OCI-LY3 (cell line): ENCODE measurements at regions not wholly inside any gene's neighbourhood (a gene's known extent, or its start where the extent isn't known, plus 50 kb on each side); places are given as distances from the start of the nearest gene placed in this dataset.

Experiments
- H2AFZ ChIP-seq: fragments of 200-600, 300-600 bp; shearing (Covaris generic); 2 replicates; pipeline ENCODE4 v1.6.0; 2014; ENCODE audit warnings: antibody characterized with exemption, low read depth, low read length
- H3K27ac ChIP-seq: fragments of 200-600, 300-600 bp; sonication (generic); 2 replicates; pipeline ENCODE4 v1.5.1; 2014; ENCODE audit warnings: mild to moderate bottlenecking, low read length, moderate library complexity, mixed read lengths
- H3K27me3 ChIP-seq: fragments of 200-600, 300-600 bp; sonication (generic); 2 replicates; pipeline ENCODE4 v1.6.1; 2014; ENCODE audit warnings: low read depth, low read length, mixed read lengths
- H3K36me3 ChIP-seq: fragments of 200-600, 300-600 bp; sonication (generic); replicated peaks from 2 replicates; pipeline ENCODE3; 2014; ENCODE audit warnings: low read depth, low read length, mixed read lengths
- H3K4me1 ChIP-seq: fragments of 300-600, 200-600 bp; sonication (generic); 2 replicates; pipeline ENCODE4 v1.6.1; 2014; ENCODE audit warnings: low read length, mixed read lengths
- H3K4me2 ChIP-seq: fragments of 200-600, 300-600 bp; sonication (generic); 2 replicates; pipeline ENCODE4 v1.6.1; 2014; ENCODE audit warnings: low read length, mixed read lengths
- H3K4me3 ChIP-seq: fragments of 300-600, 200-600 bp; sonication (generic); 2 replicates; pipeline ENCODE4 v1.5.1; 2014; ENCODE audit warnings: antibody characterized with exemption, mild to moderate bottlenecking, low read length, moderate library complexity
- H3K79me2 ChIP-seq: fragments of 300-600, 200-600 bp; shearing (Covaris generic); 2 replicates; pipeline ENCODE4 v1.6.1; 2014; ENCODE audit warnings: mild to moderate bottlenecking, low read length, mixed read lengths
- H3K9ac ChIP-seq: fragments of 300-600, 200-600 bp; shearing (Covaris generic); 2 replicates; pipeline ENCODE4 v1.6.0; 2014; ENCODE audit warnings: mild to moderate bottlenecking, low read length, moderate library complexity
- H3K9me3 ChIP-seq: fragments of 200-600, 300-600 bp; shearing (Covaris generic); 2 replicates; pipeline ENCODE4 v1.6.1; 2014; ENCODE audit warnings: low read length, mixed read lengths; ENCODE audit not compliant: insufficient read depth
- H4K20me1 ChIP-seq: fragments of 200-600, 300-600 bp; sonication (generic); 2 replicates; pipeline ENCODE4 v1.6.1; 2016; ENCODE audit warnings: low read length, mixed read lengths; ENCODE audit not compliant: insufficient read depth
- CTCF ChIP-seq: fragments of 200-600, 300-600 bp; sonication (generic); IDR thresholded peaks from 2 replicates; pipeline ENCODE4 v1.5.1; 2014; ENCODE audit warnings: antibody characterized with exemption, low read length, low read depth
- EZH2phosphoT487 ChIP-seq: fragments of 200-600 bp; shearing (Covaris generic); IDR thresholded peaks from 2 replicates; pipeline ENCODE4 v1.6.1; 2018; ENCODE audit warnings: antibody characterized with exemption, mixed run types, low read depth

- H3K9me3 ChIP-seq, result no peaks in the 10 kb centered on the region
- H3K4me2 ChIP-seq, result no peak overlapping the region
- no peak overlapping the region for H3K9ac ChIP-seq
- no peaks in the 10 kb centered on the region for H3K27me3 ChIP-seq
- H2AFZ ChIP-seq, result no peak overlapping the region
- H3K27ac ChIP-seq, result no peak overlapping the region
- H3K79me2 ChIP-seq, result no peaks in the 10 kb centered on the region
- no peaks in the 10 kb centered on the region for H3K4me1 ChIP-seq
- no peak for TF ChIP-seq CTCF
- TF ChIP-seq EZH2phosphoT487, result no peak
- no peak overlapping the region for H3K4me3 ChIP-seq
- H3K36me3 ChIP-seq, result no peaks in the 10 kb centered on the region
- H4K20me1 ChIP-seq, result no peaks in the 10 kb centered on the region
Measured at GRCh38 chr5:136724161-136724560, 358.8 kb upstream of the TRPC7 start.

- no peaks in the 10 kb centered on the region for H3K9me3 ChIP-seq
- no peaks in the 10 kb centered on the region for H4K20me1 ChIP-seq
- H3K9ac ChIP-seq, result no peak overlapping the region
- H3K79me2 ChIP-seq, result no peaks in the 10 kb centered on the region
- no peaks in the 10 kb centered on the region for H3K27me3 ChIP-seq
- no peaks in the 10 kb centered on the region for H3K36me3 ChIP-seq
- H3K4me1 ChIP-seq, result no peaks in the 10 kb centered on the region
- H3K27ac ChIP-seq, result no peak overlapping the region
- H2AFZ ChIP-seq, result no peak overlapping the region
- no peak overlapping the region for H3K4me2 ChIP-seq
- no peak overlapping the region for H3K4me3 ChIP-seq
- TF ChIP-seq EZH2phosphoT487 (no peak), CTCF (no peak)
Measured at GRCh38 chr5:136722581-136722980, 357.2 kb upstream of the TRPC7 start.

- Histone ChIP-seq H3K27ac (no peak overlapping the region), H2AFZ (no peak overlapping the region), H3K4me1 (no peaks in the 10 kb centered on the region), H3K4me2 (no peak overlapping the region), H3K36me3 (no peaks in the 10 kb centered on the region), H3K4me3 (no peak overlapping the region), H3K27me3 (no peaks in the 10 kb centered on the region), H4K20me1 (no peaks in the 10 kb centered on the region), H3K9me3 (no peaks in the 10 kb centered on the region), H3K79me2 (no peaks in the 10 kb centered on the region), H3K9ac (no peak overlapping the region)
- TF ChIP-seq EZH2phosphoT487, result no peak
- TF ChIP-seq CTCF, result no peak
Measured at GRCh38 chr5:136722086-136722485, 356.7 kb upstream of the TRPC7 start.

- Histone ChIP-seq H3K36me3 (no peaks in the 10 kb centered on the region), H4K20me1 (no peaks in the 10 kb centered on the region), H2AFZ (no peak overlapping the region), H3K27me3 (no peaks in the 10 kb centered on the region), H3K27ac (no peak overlapping the region), H3K4me3 (no peak overlapping the region), H3K79me2 (no peaks in the 10 kb centered on the region), H3K9ac (no peak overlapping the region), H3K4me2 (no peak overlapping the region), H3K9me3 (no peaks in the 10 kb centered on the region), H3K4me1 (no peaks in the 10 kb centered on the region)
- TF ChIP-seq CTCF (no peak), EZH2phosphoT487 (no peak)
Measured at GRCh38 chr5:136720674-136721073, 355.3 kb upstream of the TRPC7 start.
